ENCODE measurements at regions not wholly inside any gene's neighbourhood (a gene's known extent, or its start where the extent isn't known, plus 50 kb on each side); places are given as distances from the start of the nearest gene placed in this dataset.

GRCh38 chr5:167771571-167771970 lies 519.9 kb upstream of the WWC1 start:
- Mint-ChIP-seq H3K4me3 (no peak overlapping the region), H3K27ac (no peak overlapping the region), H3K36me3 (no peaks in the 10 kb centered on the region), H3K27me3 (ENCODE audit: low read depth in 3 of 3) (peaks cover 3 to 10% (median 5%) of the 10 kb centered on the region in 3 donors), H3K4me1 (no peaks in the 10 kb centered on the region), H3K9me3 (peaks cover 0 to 4% (median 0%) of the 10 kb centered on the region in 7 donors)
- TF ChIP-seq, protein P1, sequence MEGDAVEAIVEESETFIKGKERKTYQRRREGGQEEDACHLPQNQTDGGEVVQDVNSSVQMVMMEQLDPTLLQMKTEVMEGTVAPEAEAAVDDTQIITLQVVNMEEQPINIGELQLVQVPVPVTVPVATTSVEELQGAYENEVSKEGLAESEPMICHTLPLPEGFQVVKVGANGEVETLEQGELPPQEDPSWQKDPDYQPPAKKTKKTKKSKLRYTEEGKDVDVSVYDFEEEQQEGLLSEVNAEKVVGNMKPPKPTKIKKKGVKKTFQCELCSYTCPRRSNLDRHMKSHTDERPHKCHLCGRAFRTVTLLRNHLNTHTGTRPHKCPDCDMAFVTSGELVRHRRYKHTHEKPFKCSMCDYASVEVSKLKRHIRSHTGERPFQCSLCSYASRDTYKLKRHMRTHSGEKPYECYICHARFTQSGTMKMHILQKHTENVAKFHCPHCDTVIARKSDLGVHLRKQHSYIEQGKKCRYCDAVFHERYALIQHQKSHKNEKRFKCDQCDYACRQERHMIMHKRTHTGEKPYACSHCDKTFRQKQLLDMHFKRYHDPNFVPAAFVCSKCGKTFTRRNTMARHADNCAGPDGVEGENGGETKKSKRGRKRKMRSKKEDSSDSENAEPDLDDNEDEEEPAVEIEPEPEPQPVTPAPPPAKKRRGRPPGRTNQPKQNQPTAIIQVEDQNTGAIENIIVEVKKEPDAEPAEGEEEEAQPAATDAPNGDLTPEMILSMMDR (IDR thresholded peaks at IDR 0.05): no peak
- no CpG with 5 or more reads among the region's 6 CpGs for whole genome bisulfite sequencing (ENCODE audit: insufficient coverage)
- DNase-seq: no peak
- no peak overlapping the region for H3K4me2 ChIP-seq (replicated peaks; ENCODE audit: extremely low read depth, low read length, poor library complexity, severe bottlenecking)
- no peak overlapping the region for H3K27ac ChIP-seq (ENCODE audit: low read depth in 1 of 2, low read length in 2 of 2)
- no peaks in the 10 kb centered on the region for H3K9me3 ChIP-seq (replicated peaks in 1 of 2; ENCODE audit: control insufficient read depth in 1 of 2, insufficient read depth in 1 of 2, low read length in 2 of 2)
- no peaks in the 10 kb centered on the region for H3K4me1 ChIP-seq (ENCODE audit: control insufficient read depth in 1 of 2, insufficient read depth in 2 of 2, low read length in 2 of 2)
- intact Hi-C loops (cut with micrococcal nuclease): no loop called here
- no peaks in the 10 kb centered on the region for H3K79me2 ChIP-seq (ENCODE audit: insufficient read depth, low read length)
- H2AFZ ChIP-seq (ENCODE audit: insufficient read depth, low read depth, low read length, poor library complexity, severe bottlenecking): no peak overlapping the region
- no peaks in the 10 kb centered on the region for H3K27me3 ChIP-seq (ENCODE audit: control insufficient read depth in 2 of 2, insufficient read depth in 2 of 2, low read length in 2 of 2)
- no peaks in the 10 kb centered on the region for H4K20me1 ChIP-seq (ENCODE audit: insufficient read depth, low read length)
- no peak overlapping the region for H3K4me3 ChIP-seq (replicated peaks in 1 of 3; ENCODE audit: low read depth in 2 of 3, low read length in 3 of 3)
- no peak overlapping the region for H3K9ac ChIP-seq (ENCODE audit: insufficient read depth, low read length, poor library complexity, severe bottlenecking)
- no peaks in the 10 kb centered on the region for H3K36me3 ChIP-seq (replicated peaks in 1 of 2; ENCODE audit: control insufficient read depth in 1 of 2, insufficient read depth in 2 of 2, low read length in 2 of 2)

- H3K27ac ChIP-seq (ENCODE audit: low read depth in 1 of 2, low read length in 2 of 2): no peak overlapping the region
- Mint-ChIP-seq H3K4me1 (no peaks in the 10 kb centered on the region), H3K27ac (no peak overlapping the region), H3K4me3 (no peak overlapping the region), H3K27me3 (ENCODE audit: low read depth in 3 of 3) (peaks cover 3 to 8% (median 5%) of the 10 kb centered on the region in 3 donors), H3K36me3 (no peaks in the 10 kb centered on the region), H3K9me3 (peaks cover 0 to 4% (median 0%) of the 10 kb centered on the region in 7 donors)
- DNase-seq: no peak
- TF ChIP-seq, protein P1 (IDR thresholded peaks at IDR 0.05): no peak
- H3K4me2 ChIP-seq (replicated peaks; ENCODE audit: extremely low read depth, low read length, poor library complexity, severe bottlenecking): no peak overlapping the region
- H4K20me1 ChIP-seq (ENCODE audit: insufficient read depth, low read length): no peaks in the 10 kb centered on the region
- H3K4me3 ChIP-seq (replicated peaks in 1 of 3; ENCODE audit: low read depth in 2 of 3, low read length in 3 of 3): no peak overlapping the region
- WGBS (ENCODE audit: insufficient coverage): 93% methylated on average over 3 of the region's 5 CpGs
- intact Hi-C loops (cut with micrococcal nuclease): no loop called here
- H3K79me2 ChIP-seq (ENCODE audit: insufficient read depth, low read length): no peaks in the 10 kb centered on the region
- H3K9me3 ChIP-seq (replicated peaks in 1 of 2; ENCODE audit: control insufficient read depth in 1 of 2, insufficient read depth in 1 of 2, low read length in 2 of 2): no peaks in the 10 kb centered on the region
- no peaks in the 10 kb centered on the region for H3K4me1 ChIP-seq (ENCODE audit: control insufficient read depth in 1 of 2, insufficient read depth in 2 of 2, low read length in 2 of 2)
- no peak overlapping the region for H3K9ac ChIP-seq (ENCODE audit: insufficient read depth, low read length, poor library complexity, severe bottlenecking)
- no peaks in the 10 kb centered on the region for H3K27me3 ChIP-seq (ENCODE audit: control insufficient read depth in 2 of 2, insufficient read depth in 2 of 2, low read length in 2 of 2)
- no peak overlapping the region for H2AFZ ChIP-seq (ENCODE audit: insufficient read depth, low read depth, low read length, poor library complexity, severe bottlenecking)
- H3K36me3 ChIP-seq (replicated peaks in 1 of 2; ENCODE audit: control insufficient read depth in 1 of 2, insufficient read depth in 2 of 2, low read length in 2 of 2): no peaks in the 10 kb centered on the region
Measured at GRCh38 chr5:167773668-167774301, 517.7 kb upstream of the WWC1 start.

Measured in CD14-positive monocyte (primary cell).